ENCODE measurements at regions not wholly inside any gene's neighbourhood (a gene's known extent, or its start where the extent isn't known, plus 50 kb on each side); places are given as distances from the start of the nearest gene placed in this dataset.

GRCh38 chr18:26741758-26742157 lies 123.7 kb downstream of the AQP4 start:
- no peak for TF ChIP-seq CTCF (IDR thresholded peaks at IDR 0.05)
- no peak for TF ChIP-seq POLR2A (IDR thresholded peaks at IDR 0.05)

Data from heart left ventricle (tissue), 13 donors.